GM12864 (cell line): ENCODE measurements at regions not wholly inside any gene's neighbourhood (a gene's known extent, or its start where the extent isn't known, plus 50 kb on each side); places are given as distances from the start of the nearest gene placed in this dataset.

ENCODE experiments used
- DNase-seq: peaks from one replicate; pipeline ENCODE4 v3.0.0-alpha.2; 2011; ENCODE audit warnings: low read depth
- H3K4me3 ChIP-seq: 2 replicates; pipeline ENCODE4 v1.5.1; 2011; ENCODE audit warnings: mild to moderate bottlenecking, low read depth, low read length, control low read depth
- CTCF ChIP-seq: IDR thresholded peaks from 2 replicates; pipeline ENCODE4 v1.5.1; 2011; ENCODE audit warnings: low read depth, mild to moderate bottlenecking, moderate library complexity, low read length, control low read depth, inconsistent platforms; ENCODE audit errors: missing control alignments

- H3K4me3 ChIP-seq = no peak overlapping the region
- TF ChIP-seq CTCF = no peak
- DNase-seq = no peak
Observed at GRCh38 chr13:77465603-77466195, 69.8 kb upstream of the SCEL start.

- no peak for TF ChIP-seq CTCF
- H3K4me3 ChIP-seq = no peak overlapping the region
- no peak for DNase-seq
Observed at GRCh38 chr13:77460195-77460594, 75.3 kb upstream of the SCEL start.

GRCh38 chr13:77459592-77459991 is 75.9 kb upstream of the SCEL start:
- no peak for DNase-seq
- TF ChIP-seq CTCF = no peak
- no peak overlapping the region for H3K4me3 ChIP-seq

- H3K4me3 ChIP-seq = no peak overlapping the region
- TF ChIP-seq CTCF = no peak
- DNase-seq = no peak
Observed at GRCh38 chr13:77458736-77459135, 76.8 kb upstream of the SCEL start.

- TF ChIP-seq CTCF = no peak
- no peak overlapping the region for H3K4me3 ChIP-seq
- DNase-seq = no peak
Observed at GRCh38 chr13:77457966-77458365, 77.5 kb upstream of the SCEL start.

- no peak for DNase-seq
- no peak for TF ChIP-seq CTCF
- H3K4me3 ChIP-seq = no peak overlapping the region
Observed at GRCh38 chr13:77456271-77456670, 79.2 kb upstream of the SCEL start.

GRCh38 chr13:77449265-77449664 is 86.2 kb upstream of the SCEL start:
- no peak for DNase-seq
- H3K4me3 ChIP-seq = no peak overlapping the region
- TF ChIP-seq CTCF = no peak
